ENCODE measurements at regions not wholly inside any gene's neighbourhood (a gene's known extent, or its start where the extent isn't known, plus 50 kb on each side); places are given as distances from the start of the nearest gene placed in this dataset.

DNA sequence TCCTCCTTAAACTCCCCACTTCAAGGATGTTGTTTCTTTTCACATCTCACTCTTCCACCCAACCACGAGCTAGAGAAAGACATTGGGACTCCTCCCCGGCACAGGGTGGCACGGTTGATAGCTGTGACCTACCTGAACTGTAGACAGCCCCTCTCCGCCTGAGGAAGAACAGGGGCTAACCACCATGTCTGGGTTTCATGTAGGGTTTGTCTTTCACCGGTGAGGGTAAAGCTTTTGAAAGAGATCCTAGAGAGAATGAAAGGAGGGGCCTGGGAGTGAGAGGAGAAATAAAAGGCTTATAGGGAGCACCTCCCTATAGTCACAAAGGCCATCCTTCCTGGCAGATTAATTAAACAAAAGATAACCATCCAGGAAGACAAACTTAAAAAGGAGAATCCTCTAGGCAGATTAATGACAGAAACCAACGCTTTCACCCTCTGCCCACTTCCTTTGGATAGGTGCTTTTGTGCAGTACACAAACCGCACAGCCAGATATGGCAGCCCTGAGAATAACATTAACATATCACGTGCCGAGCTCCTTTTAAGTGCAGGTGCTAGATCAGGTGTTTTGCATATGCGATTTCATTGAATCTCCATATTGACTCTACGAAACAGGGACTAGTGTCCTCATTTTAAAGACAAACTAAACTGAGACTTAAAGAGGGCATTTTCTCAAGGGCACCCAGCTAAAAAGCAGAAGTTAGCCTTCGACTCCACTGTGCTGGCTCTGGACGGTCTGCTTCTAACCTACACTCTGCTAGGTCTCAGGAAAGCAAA lies 178.1 kb upstream of the RUNX1 start:
- H3K4me3 ChIP-seq = no peak overlapping the region
- intact Hi-C loops (cut with DNase I) = no loop called here
- H3K4me1 ChIP-seq = peaks cover 0 to 37% (median 13%) of the 10 kb centered on the region in 12 donors
- ATAC-seq (no peak), DNase-seq (no peak)
- no peaks in the 10 kb centered on the region for H3K9me3 ChIP-seq
- TF ChIP-seq, protein P1, sequence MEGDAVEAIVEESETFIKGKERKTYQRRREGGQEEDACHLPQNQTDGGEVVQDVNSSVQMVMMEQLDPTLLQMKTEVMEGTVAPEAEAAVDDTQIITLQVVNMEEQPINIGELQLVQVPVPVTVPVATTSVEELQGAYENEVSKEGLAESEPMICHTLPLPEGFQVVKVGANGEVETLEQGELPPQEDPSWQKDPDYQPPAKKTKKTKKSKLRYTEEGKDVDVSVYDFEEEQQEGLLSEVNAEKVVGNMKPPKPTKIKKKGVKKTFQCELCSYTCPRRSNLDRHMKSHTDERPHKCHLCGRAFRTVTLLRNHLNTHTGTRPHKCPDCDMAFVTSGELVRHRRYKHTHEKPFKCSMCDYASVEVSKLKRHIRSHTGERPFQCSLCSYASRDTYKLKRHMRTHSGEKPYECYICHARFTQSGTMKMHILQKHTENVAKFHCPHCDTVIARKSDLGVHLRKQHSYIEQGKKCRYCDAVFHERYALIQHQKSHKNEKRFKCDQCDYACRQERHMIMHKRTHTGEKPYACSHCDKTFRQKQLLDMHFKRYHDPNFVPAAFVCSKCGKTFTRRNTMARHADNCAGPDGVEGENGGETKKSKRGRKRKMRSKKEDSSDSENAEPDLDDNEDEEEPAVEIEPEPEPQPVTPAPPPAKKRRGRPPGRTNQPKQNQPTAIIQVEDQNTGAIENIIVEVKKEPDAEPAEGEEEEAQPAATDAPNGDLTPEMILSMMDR (IDR thresholded peaks at IDR 0.05) = no peak
- no peak for TF ChIP-seq POLR2A (IDR thresholded peaks at IDR 0.05)
- H3K27me3 ChIP-seq = no peaks in the 10 kb centered on the region
- no peaks in the 10 kb centered on the region for H3K36me3 ChIP-seq
- 72 to 83% (median 82%) methylated on average over 13 of the region's 13 CpGs for WGBS, 4 donors
- no peak overlapping the region for H3K27ac ChIP-seq

DNA sequence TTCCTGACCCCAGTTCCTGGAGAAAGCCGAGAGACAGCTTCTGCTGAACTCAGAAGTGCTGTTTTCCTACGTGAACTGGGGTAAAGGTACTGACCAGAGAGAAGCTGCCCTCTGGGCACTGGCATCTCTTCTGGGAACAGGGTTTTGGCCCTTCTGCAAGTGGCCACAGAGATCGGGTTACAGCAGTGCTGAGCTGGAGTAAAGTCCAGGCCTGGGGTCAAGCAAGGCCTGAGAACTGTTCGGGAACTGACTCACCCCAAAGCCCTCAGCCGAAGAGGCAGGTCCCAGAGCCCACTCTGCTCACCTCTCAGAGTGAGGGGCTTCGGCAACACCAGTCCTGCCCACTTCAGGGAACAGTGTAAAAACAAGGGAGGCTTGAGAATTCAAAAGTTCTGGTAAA lies 177.2 kb upstream of the RUNX1 start:
- ATAC-seq (peak; percentile 65 to 81 (median 72)), DNase-seq (no peak)
- WGBS, 4 donors = 46 to 61% (median 52%) methylated on average over 5 to 6 of the region's 6 CpGs
- Histone ChIP-seq H3K36me3 (no peaks in the 10 kb centered on the region), H3K27me3 (no peaks in the 10 kb centered on the region), H3K9me3 (no peaks in the 10 kb centered on the region), H3K4me1 (peaks cover 0 to 42% (median 15%) of the 10 kb centered on the region in 12 donors), H3K27ac (peak overlapping the region in 6 of 12 donors; percentile 6 to 56 (median 22)), H3K4me3 (no peak overlapping the region)
- intact Hi-C loops (cut with DNase I) = no loop called here
- TF ChIP-seq, protein P1 (IDR thresholded peaks at IDR 0.05) = no peak
- no peak for TF ChIP-seq POLR2A (IDR thresholded peaks at IDR 0.05)

DNA sequence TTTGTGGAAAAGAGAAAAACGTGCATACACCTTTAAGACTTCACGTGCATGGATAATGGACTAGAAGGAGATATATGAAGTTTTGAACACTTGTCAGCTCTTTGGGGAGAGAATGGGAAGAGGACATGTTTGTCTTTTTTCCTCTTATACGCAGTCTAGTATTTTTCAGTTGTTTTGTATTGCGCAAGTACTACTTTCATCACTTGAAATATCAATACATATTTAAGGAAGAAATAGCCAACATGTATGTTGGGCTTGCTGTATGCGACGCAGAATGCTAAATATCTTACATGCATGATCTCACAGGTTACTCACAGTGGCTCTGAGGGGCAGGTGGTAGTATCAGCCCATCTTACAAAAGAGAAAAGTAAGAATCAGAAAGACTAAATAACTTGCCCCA lies 176.5 kb upstream of the RUNX1 start:
- intact Hi-C loops (cut with DNase I) = no loop called here
- no peaks in the 10 kb centered on the region for H3K27me3 ChIP-seq
- no peak overlapping the region for H3K4me3 ChIP-seq
- no peaks in the 10 kb centered on the region for H3K36me3 ChIP-seq
- H3K4me1 ChIP-seq = peaks cover 0 to 42% (median 15%) of the 10 kb centered on the region in 12 donors
- 89 to 93% (median 90%) methylated on average over 6 of the region's 6 CpGs for WGBS, 4 donors
- peak overlapping the region in 4 of 12 donors; percentile 7 to 56 (median 22) for H3K27ac ChIP-seq
- TF ChIP-seq, protein P1 (IDR thresholded peaks at IDR 0.05) = no peak
- TF ChIP-seq POLR2A (IDR thresholded peaks at IDR 0.05) = no peak
- DNase-seq (no peak), ATAC-seq (no peak)
- H3K9me3 ChIP-seq = no peaks in the 10 kb centered on the region

DNA sequence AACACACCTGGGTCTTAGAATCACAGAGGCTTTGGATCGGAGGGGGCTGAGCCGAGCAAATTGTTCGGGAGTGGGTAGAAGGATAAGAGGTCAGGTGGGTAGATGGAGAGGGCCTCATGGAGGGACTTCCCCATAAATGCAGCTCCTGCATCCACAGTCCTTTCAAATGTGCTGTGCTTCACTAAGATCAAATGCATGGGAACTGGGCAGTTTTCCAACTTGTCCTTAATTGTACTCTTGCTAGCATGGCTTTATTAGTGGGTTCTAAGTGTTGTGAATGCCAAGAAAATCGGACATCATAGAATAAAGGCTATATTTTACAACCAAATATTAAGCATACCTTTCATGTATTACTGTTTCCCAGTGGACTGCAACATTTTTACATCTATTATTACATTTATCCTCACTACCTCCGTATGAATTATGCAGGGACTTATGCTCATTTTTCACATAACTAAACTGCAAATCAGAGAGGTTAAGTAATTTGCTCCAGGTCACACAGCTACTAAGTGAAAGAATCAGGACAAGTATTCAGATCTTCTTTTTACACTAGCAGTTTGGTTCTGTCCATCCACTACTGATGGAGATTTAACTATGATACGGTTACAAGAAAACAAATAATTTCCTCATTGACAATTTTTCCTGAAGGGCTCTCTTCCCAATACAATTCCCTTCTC lies 174.5 kb upstream of the RUNX1 start:
- peaks cover 0 to 42% (median 15%) of the 10 kb centered on the region in 12 donors for H3K4me1 ChIP-seq
- no peaks in the 10 kb centered on the region for H3K27me3 ChIP-seq
- no peaks in the 10 kb centered on the region for H3K9me3 ChIP-seq
- 67 to 76% (median 75%) methylated on average over 6 of the region's 6 CpGs for WGBS, 4 donors
- peak overlapping the region in 2 of 12 donors; percentile 43 to 72 for H3K27ac ChIP-seq
- intact Hi-C loops (cut with DNase I) = no loop called here
- ATAC-seq (peak in 1 of 4 donors; percentile 37), DNase-seq (no peak)
- no peak overlapping the region for H3K4me3 ChIP-seq
- no peaks in the 10 kb centered on the region for H3K36me3 ChIP-seq
- TF ChIP-seq POLR2A (IDR thresholded peaks at IDR 0.05) = no peak
- TF ChIP-seq, protein P1 (IDR thresholded peaks at IDR 0.05) = no peak

All from heart left ventricle (tissue), 16 donors.